ENCODE measurements at regions not wholly inside any gene's neighbourhood (a gene's known extent, or its start where the extent isn't known, plus 50 kb on each side); places are given as distances from the start of the nearest gene placed in this dataset.

GRCh38 chr15:97319291-97319690, 641.2 kb upstream of the ARRDC4 start:
- H3K9me3 ChIP-seq (ENCODE audit: low read length) = peaks cover 70% of the 10 kb centered on the region
- intact Hi-C loops (cut with micrococcal nuclease; ENCODE audit: unreplicated experiment) = no loop called here
- no peak overlapping the region for H3K4me3 ChIP-seq (replicated peaks in 1 of 3; ENCODE audit: insufficient read depth in 1 of 3, low read depth in 2 of 3, low read length in 3 of 3)
- DNase-seq (ENCODE audit: low spot score) = no peak
- no peak for FAIRE-seq
- H3K4me2 ChIP-seq (ENCODE audit: low read depth, low read length) = no peak overlapping the region
- H3K36me3 ChIP-seq (replicated peaks in 1 of 2; ENCODE audit: control insufficient read depth in 1 of 2, insufficient read depth in 2 of 2, low read length in 2 of 2) = no peaks in the 10 kb centered on the region
- no peaks in the 10 kb centered on the region for H4K20me1 ChIP-seq (ENCODE audit: insufficient read depth, low read length)
- no peaks in the 10 kb centered on the region; a peak in 1 of 5 replicates for H3K27me3 ChIP-seq (ENCODE audit: control insufficient read depth in 1 of 2, insufficient read depth in 2 of 2, low read length in 2 of 2)
- no peak overlapping the region for H2AFZ ChIP-seq (ENCODE audit: low read length)
- no peaks in the 10 kb centered on the region for H3K4me1 ChIP-seq (ENCODE audit: insufficient read depth, low read length)
- ChIA-PET POLR2A (no interaction called here), CTCF (ENCODE audit: low intra/inter-chr PET ratio, low total read pairs) (no interaction called here)
- TF ChIP-seq THYN1 (CRISPR knock-in tag; IDR thresholded peaks at IDR 0.05; ENCODE audit: borderline replicate concordance, low read depth) (no peak), REL (CRISPR knock-in tag; conservative IDR thresholded peaks at IDR 0.05) (no peak), ZNF101 (CRISPR knock-in tag; IDR thresholded peaks at IDR 0.05; ENCODE audit: borderline replicate concordance, low read depth) (no peak), EED (CRISPR knock-in tag; IDR thresholded peaks at IDR 0.05) (no peak), ZNF678 (CRISPR knock-in tag; IDR thresholded peaks at IDR 0.05) (no peak), YEATS2 (CRISPR knock-in tag; IDR thresholded peaks at IDR 0.05; ENCODE audit: borderline replicate concordance) (no peak), AKNA (CRISPR knock-in tag; IDR thresholded peaks at IDR 0.05; ENCODE audit: borderline replicate concordance) (no peak), SMAD3 (CRISPR knock-in tag; IDR thresholded peaks at IDR 0.05) (no peak), SMARCE1 (IDR thresholded peaks at IDR 0.05; ENCODE audit: borderline replicate concordance) (no peak)
- no peak overlapping the region for H3K27ac ChIP-seq (ENCODE audit: extremely low read length, insufficient read depth, low read length)
- H3K79me2 ChIP-seq (ENCODE audit: insufficient read depth, low read length) = no peaks in the 10 kb centered on the region
- 26% methylated on average over 5 of the region's 5 CpGs for WGBS (ENCODE audit: low lambda C conversion rate)
- in situ Hi-C loops (cut with HindIII; ENCODE audit: extremely low pct_ligation_motif_present, low pct_unique_long_range_greater_than_20kb) = no loop called here
- BruUV-seq (replicated peaks) = no TSS peak
- no peak overlapping the region for H3K9ac ChIP-seq (ENCODE audit: insufficient read depth, low read depth, low read length)
- ATAC-seq = no peak

Measured in HepG2 (cell line).